Tibial nerve (tissue), 4 donors: ENCODE measurements at regions not wholly inside any gene's neighbourhood (a gene's known extent, or its start where the extent isn't known, plus 50 kb on each side); places are given as distances from the start of the nearest gene placed in this dataset.
"Not testable (repeated sequence)": the region's sequence is repeated elsewhere in the genome, so short reads cannot be mapped to it uniquely, and the experiment has no call there.

Experiments used
- DNase-seq, 2 donors: peaks; one replicate each; pipeline ENCODE4 v3.0.0-alpha.2; 2019; ENCODE audit warnings: low spot score in 2 of 2
- H3K27ac ChIP-seq, 4 donors: fragments of 200-600 bp; sonication (generic) in 3 of 4; one replicate each; pipeline ENCODE4 v1.5.1; 2017 to 2019; ENCODE audit warnings: mild to moderate bottlenecking in 1 of 4
- H3K27me3 ChIP-seq, 2 donors: fragments of 200-600 bp; sonication (generic) in 1 of 2; one replicate each; pipeline versions ENCODE4 v1.5.1 to v1.6.0; 2017 to 2019
- H3K36me3 ChIP-seq, 3 donors: fragments of 200-600 bp; sonication (generic); one replicate each; pipeline ENCODE4 v1.5.1; 2018 to 2019
- H3K4me1 ChIP-seq, 4 donors: fragments of 200-600 bp; sonication (generic) in 3 of 4; one replicate each; pipeline ENCODE4 v1.5.1; 2017 to 2019
- H3K4me3 ChIP-seq, 4 donors: fragments of 200-600 bp; sonication (generic) in 3 of 4; one replicate each; pipeline ENCODE4 v1.5.1; 2017 to 2019; ENCODE audit warnings: mild to moderate bottlenecking in 1 of 4, moderate library complexity in 1 of 4
- H3K9me3 ChIP-seq, 4 donors: fragments of 200-600 bp; sonication (generic) in 3 of 4; one replicate each; pipeline ENCODE4 v1.5.1; 2017 to 2019
- EP300 ChIP-seq, 2 donors: sonication (generic); formaldehyde crosslinking; IDR thresholded peaks; one replicate each; pipeline ENCODE4 v1.6.1; 2017; ENCODE audit warnings: antibody characterized with exemption in 2 of 2, mild to moderate bottlenecking in 1 of 2
- POLR2A ChIP-seq, 2 donors: fragments of 450-650 bp; IDR thresholded peaks; one replicate each; pipeline ENCODE4 v1.6.1; 2017; ENCODE audit warnings: antibody characterized with exemption in 2 of 2, mild to moderate bottlenecking in 2 of 2, moderate library complexity in 2 of 2
- WGBS, 2 donors: methylation state at CpG; one replicate each; pipeline ENCODE4 v1.1.5; 2018; 5-methylcytosine and 5-hydroxymethylcytosine counted together
- TF ChIP-seq, protein P1 (sequence below), 5 experiments: fragments of 200-600 bp in 3 of 5; fragments of 450-650 bp in 2 of 5; sonication (generic) in 3 of 5; IDR thresholded peaks; one replicate each; pipeline ENCODE4 v1.5.1; 2016 to 2019; ENCODE audit warnings: antibody characterized with exemption in 5 of 5, mild to moderate bottlenecking in 3 of 5, moderate library complexity in 2 of 5

DNA sequence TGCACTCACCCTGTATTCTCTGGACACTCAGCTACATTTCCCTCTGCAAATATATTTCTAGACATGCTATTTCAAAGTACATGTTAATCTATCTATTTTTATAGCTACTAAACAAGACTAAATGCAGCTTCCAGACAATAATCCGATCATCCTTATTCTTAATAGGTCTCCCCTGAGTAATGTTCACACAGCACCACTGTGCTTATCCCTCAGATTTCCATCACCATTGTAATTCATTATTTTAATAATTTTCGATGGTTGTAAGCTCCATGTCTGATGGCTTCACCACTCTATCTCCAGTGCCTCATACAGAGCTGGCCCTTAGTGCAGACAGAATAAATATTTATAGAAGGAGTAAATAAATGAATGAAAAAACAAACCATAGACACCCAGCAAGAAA, 117.5 kb downstream of the ANXA2 start:
- DNase-seq, result no peak
- no peak overlapping the region for H3K27ac ChIP-seq
- H3K36me3 ChIP-seq, result no peaks in the 10 kb centered on the region
- no peak for TF ChIP-seq EP300 (IDR thresholded peaks at IDR 0.05)
- no peak for TF ChIP-seq POLR2A (IDR thresholded peaks at IDR 0.05)
- TF ChIP-seq, protein P1, sequence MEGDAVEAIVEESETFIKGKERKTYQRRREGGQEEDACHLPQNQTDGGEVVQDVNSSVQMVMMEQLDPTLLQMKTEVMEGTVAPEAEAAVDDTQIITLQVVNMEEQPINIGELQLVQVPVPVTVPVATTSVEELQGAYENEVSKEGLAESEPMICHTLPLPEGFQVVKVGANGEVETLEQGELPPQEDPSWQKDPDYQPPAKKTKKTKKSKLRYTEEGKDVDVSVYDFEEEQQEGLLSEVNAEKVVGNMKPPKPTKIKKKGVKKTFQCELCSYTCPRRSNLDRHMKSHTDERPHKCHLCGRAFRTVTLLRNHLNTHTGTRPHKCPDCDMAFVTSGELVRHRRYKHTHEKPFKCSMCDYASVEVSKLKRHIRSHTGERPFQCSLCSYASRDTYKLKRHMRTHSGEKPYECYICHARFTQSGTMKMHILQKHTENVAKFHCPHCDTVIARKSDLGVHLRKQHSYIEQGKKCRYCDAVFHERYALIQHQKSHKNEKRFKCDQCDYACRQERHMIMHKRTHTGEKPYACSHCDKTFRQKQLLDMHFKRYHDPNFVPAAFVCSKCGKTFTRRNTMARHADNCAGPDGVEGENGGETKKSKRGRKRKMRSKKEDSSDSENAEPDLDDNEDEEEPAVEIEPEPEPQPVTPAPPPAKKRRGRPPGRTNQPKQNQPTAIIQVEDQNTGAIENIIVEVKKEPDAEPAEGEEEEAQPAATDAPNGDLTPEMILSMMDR (IDR thresholded peaks at IDR 0.05), result no peak
- no peak overlapping the region for H3K4me3 ChIP-seq
- no peaks in the 10 kb centered on the region for H3K4me1 ChIP-seq
- WGBS, 2 donors, result 78 to 85% methylated on average over 2 of the region's 2 CpGs
- H3K9me3 ChIP-seq, result peaks cover 0 to 12% (median 1%) of the 10 kb centered on the region in 4 donors
- H3K27me3 ChIP-seq, result peaks cover 0 to 3% of the 10 kb centered on the region in 2 donors

GRCh38 chr15:60283936-60284335, 113.8 kb downstream of the ANXA2 start:
- TF ChIP-seq POLR2A (IDR thresholded peaks at IDR 0.05), result no peak
- TF ChIP-seq, protein P1 (IDR thresholded peaks at IDR 0.05), result no peak
- TF ChIP-seq EP300 (IDR thresholded peaks at IDR 0.05), result no peak
- H3K9me3 ChIP-seq, result no peaks in the 10 kb centered on the region
- no peak overlapping the region for H3K4me3 ChIP-seq
- H3K36me3 ChIP-seq, result no peaks in the 10 kb centered on the region
- DNase-seq, result no peak
- no peak overlapping the region for H3K27ac ChIP-seq
- peaks cover 0 to 7% of the 10 kb centered on the region in 2 donors for H3K27me3 ChIP-seq
- H3K4me1 ChIP-seq, result no peaks in the 10 kb centered on the region

- DNase-seq, H3K4me3 ChIP-seq, H3K27ac ChIP-seq, H3K36me3 ChIP-seq, H3K4me1 ChIP-seq, H3K27me3 ChIP-seq, H3K9me3 ChIP-seq: not testable (repeated sequence)
- 95% methylated on average over 5 of the region's 5 CpGs for WGBS, 2 donors
Observed at GRCh38 chr15:60295901-60296300, 101.9 kb downstream of the ANXA2 start.

DNA sequence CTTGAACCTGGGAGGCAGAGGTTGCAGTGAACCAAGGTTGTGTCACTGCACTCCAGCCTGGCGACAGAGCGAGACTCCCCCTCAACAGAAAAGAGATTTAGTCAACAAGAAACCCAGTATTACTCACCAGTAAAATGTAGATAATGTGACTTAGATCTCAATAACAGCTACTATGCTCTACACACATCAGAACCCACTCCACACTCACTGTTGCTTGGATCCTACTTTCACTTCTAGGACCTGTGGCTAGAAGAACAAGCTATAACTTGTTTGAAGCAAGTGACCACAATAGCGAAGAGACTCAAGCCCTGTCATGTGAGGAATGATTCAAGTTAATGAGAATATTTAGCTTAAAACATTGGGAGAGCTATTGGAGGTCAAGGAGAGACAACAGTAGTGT, 100.7 kb downstream of the ANXA2 start:
- no peak overlapping the region for H3K27ac ChIP-seq
- no peaks in the 10 kb centered on the region for H3K36me3 ChIP-seq
- peaks cover 0 to 9% (median 0%) of the 10 kb centered on the region in 4 donors for H3K4me1 ChIP-seq
- WGBS, 2 donors, result 86 to 92% methylated on average over 3 of the region's 3 CpGs
- no peak overlapping the region for H3K4me3 ChIP-seq
- TF ChIP-seq, protein P1 (IDR thresholded peaks at IDR 0.05), result no peak
- TF ChIP-seq POLR2A (IDR thresholded peaks at IDR 0.05) (no peak), EP300 (IDR thresholded peaks at IDR 0.05) (no peak)
- H3K27me3 ChIP-seq, result no peaks in the 10 kb centered on the region
- no peak for DNase-seq
- H3K9me3 ChIP-seq, result peaks cover 0 to 9% (median 0%) of the 10 kb centered on the region in 4 donors
